Neutrophil (primary cell): ENCODE measurements at regions not wholly inside any gene's neighbourhood (a gene's known extent, or its start where the extent isn't known, plus 50 kb on each side); places are given as distances from the start of the nearest gene placed in this dataset.

Experiments
- H3K27ac ChIP-seq: fragments of 200-600 bp; sonication (generic); 2 replicates; pipeline ENCODE4 v1.5.1; 2016; ENCODE audit warnings: mild to moderate bottlenecking, moderate library complexity
- H3K27me3 ChIP-seq: fragments of 200-600 bp; sonication (generic); 2 replicates; pipeline ENCODE4 v1.6.0; 2016; ENCODE audit warnings: mild to moderate bottlenecking
- H3K36me3 ChIP-seq: fragments of 200-600 bp; sonication (generic); 2 replicates; pipeline ENCODE4 v1.5.1; 2017
- H3K4me1 ChIP-seq, 2 experiments: fragments of 200-600 bp in 1 of 2; sonication (generic) in 1 of 2; 1 replicate in 1 of 2; 2 replicates in 1 of 2; pipeline versions ENCODE4 v1.5.1 to v1.6.1; 2013 to 2016; ENCODE audit warnings: low read depth in 1 of 2, low read length in 1 of 2, mild to moderate bottlenecking in 1 of 2, moderate library complexity in 1 of 2; ENCODE audit not compliant: control insufficient read depth in 1 of 2, insufficient read depth in 1 of 2
- H3K4me3 ChIP-seq, 2 experiments: fragments of 200-600 bp in 1 of 2; sonication (generic) in 1 of 2; 1 replicate in 1 of 2; 2 replicates in 1 of 2; pipeline ENCODE4 v1.5.1; 2013 to 2016; ENCODE audit warnings: low read depth in 1 of 2, low read length in 1 of 2, mild to moderate bottlenecking in 1 of 2, moderate library complexity in 1 of 2
- H3K9me3 ChIP-seq: fragments of 200-600 bp; sonication (generic); 2 replicates; pipeline ENCODE4 v1.5.1; 2016
- TF ChIP-seq, protein P1 (sequence below): fragments of 200-600 bp; sonication (generic); IDR thresholded peaks from 2 replicates; pipeline ENCODE4 v1.5.1; 2016; ENCODE audit warnings: antibody characterized with exemption

GRCh38 chr2:157169889-157170288 lies 87.6 kb upstream of the GALNT5 start:
- no peaks in the 10 kb centered on the region for H3K9me3 ChIP-seq
- peaks cover 10% of the 10 kb centered on the region for H3K27me3 ChIP-seq

GRCh38 chr2:157170299-157170698 lies 87.2 kb upstream of the GALNT5 start:
- Histone ChIP-seq H3K9me3 (no peaks in the 10 kb centered on the region), H3K36me3 (no peaks in the 10 kb centered on the region), H3K4me3 (no peak overlapping the region), H3K27me3 (peaks cover 10% of the 10 kb centered on the region), H3K27ac (no peak overlapping the region), H3K4me1 (no peaks in the 10 kb centered on the region)
- TF ChIP-seq, protein P1, sequence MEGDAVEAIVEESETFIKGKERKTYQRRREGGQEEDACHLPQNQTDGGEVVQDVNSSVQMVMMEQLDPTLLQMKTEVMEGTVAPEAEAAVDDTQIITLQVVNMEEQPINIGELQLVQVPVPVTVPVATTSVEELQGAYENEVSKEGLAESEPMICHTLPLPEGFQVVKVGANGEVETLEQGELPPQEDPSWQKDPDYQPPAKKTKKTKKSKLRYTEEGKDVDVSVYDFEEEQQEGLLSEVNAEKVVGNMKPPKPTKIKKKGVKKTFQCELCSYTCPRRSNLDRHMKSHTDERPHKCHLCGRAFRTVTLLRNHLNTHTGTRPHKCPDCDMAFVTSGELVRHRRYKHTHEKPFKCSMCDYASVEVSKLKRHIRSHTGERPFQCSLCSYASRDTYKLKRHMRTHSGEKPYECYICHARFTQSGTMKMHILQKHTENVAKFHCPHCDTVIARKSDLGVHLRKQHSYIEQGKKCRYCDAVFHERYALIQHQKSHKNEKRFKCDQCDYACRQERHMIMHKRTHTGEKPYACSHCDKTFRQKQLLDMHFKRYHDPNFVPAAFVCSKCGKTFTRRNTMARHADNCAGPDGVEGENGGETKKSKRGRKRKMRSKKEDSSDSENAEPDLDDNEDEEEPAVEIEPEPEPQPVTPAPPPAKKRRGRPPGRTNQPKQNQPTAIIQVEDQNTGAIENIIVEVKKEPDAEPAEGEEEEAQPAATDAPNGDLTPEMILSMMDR, result no peak

More at GRCh38 chr2:157169889-157170288, 87.6 kb upstream of the GALNT5 start:
- Histone ChIP-seq H3K36me3 (no peaks in the 10 kb centered on the region), H3K4me1 (no peaks in the 10 kb centered on the region), H3K4me3 (no peak overlapping the region), H3K27ac (no peak overlapping the region)
- TF ChIP-seq, protein P1, result no peak

- TF ChIP-seq, protein P1, result no peak
- Histone ChIP-seq H3K4me3 (no peak overlapping the region), H3K36me3 (no peaks in the 10 kb centered on the region), H3K9me3 (no peaks in the 10 kb centered on the region), H3K4me1 (no peaks in the 10 kb centered on the region), H3K27me3 (peaks cover 10% of the 10 kb centered on the region), H3K27ac (no peak overlapping the region)
Observed at GRCh38 chr2:157172239-157172638, 85.3 kb upstream of the GALNT5 start.

DNA sequence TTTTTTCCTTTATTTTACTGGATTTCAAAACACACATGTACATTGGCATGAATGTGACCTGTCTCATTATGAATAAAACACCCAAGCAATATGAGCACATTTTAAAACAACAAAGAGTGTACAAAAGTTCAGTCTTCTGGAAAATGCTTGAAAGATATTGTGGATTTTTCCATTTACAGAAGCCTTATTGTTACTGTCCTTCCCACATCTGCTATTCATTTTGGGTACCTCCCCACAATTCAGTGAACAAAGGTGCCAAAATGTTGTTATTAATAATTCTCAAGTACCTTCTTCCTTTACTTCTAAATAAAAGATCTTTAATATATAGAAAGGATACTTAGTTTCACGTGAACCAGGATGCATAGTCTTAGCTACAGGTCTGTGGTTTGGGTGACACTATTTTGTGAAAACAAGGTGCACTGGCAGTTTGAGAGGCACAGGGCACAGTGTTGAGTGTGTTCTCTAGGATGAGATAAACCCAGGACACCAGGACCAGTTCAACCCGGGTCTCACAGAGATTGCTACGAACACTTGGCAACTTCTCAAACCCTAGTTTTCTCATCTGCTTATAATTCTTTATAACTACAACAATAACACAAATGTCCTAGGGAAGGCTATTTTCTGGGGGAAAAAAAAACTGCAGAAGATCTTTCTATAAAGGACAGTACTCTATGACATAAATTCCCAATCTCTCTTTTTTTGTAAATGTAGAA lies 84.5 kb upstream of the GALNT5 start:
- TF ChIP-seq, protein P1, result no peak
- H3K4me3 ChIP-seq, result no peak overlapping the region
- peaks cover 10% of the 10 kb centered on the region for H3K27me3 ChIP-seq
- H3K36me3 ChIP-seq, result no peaks in the 10 kb centered on the region
- no peaks in the 10 kb centered on the region for H3K4me1 ChIP-seq
- no peak overlapping the region for H3K27ac ChIP-seq
- H3K9me3 ChIP-seq, result no peaks in the 10 kb centered on the region

DNA sequence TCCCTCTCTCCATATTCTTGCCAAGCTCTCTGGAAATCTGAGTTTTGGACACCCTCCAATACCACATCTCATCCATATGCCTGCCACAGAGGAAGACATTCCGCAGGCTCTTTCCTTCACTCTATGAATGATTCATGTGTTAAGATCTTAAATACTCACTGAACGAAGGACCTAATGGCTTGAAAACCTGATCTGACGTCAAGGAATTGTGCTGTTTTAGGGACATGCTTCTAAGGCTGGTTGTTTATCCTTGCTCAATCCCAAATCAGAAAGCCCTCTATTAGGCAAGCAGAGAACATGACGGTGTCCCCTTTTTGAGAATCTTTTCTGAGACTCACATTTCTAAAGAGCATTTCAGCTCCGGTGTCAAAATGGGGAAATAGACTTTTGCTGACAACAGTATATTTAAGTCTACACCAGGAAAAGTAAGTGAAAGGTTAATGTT lies 83.7 kb upstream of the GALNT5 start:
- Histone ChIP-seq H3K27ac (no peak overlapping the region), H3K4me1 (peaks cover 0 to 3% of the 10 kb centered on the region in 2 experiments), H3K4me3 (no peak overlapping the region), H3K9me3 (no peaks in the 10 kb centered on the region), H3K36me3 (no peaks in the 10 kb centered on the region), H3K27me3 (peaks cover 10% of the 10 kb centered on the region)
- TF ChIP-seq, protein P1, result no peak
